D341Med (cell line): ENCODE measurements at regions not wholly inside any gene's neighbourhood (a gene's known extent, or its start where the extent isn't known, plus 50 kb on each side); places are given as distances from the start of the nearest gene placed in this dataset.
"Not testable (repeated sequence)": the region's sequence is repeated elsewhere in the genome, so short reads cannot be mapped to it uniquely, and the experiment has no call there.

Experiments
- DNase-seq: peaks from one replicate; pipeline ENCODE4 v3.0.0; 2012; ENCODE audit warnings: low spot score

DNA sequence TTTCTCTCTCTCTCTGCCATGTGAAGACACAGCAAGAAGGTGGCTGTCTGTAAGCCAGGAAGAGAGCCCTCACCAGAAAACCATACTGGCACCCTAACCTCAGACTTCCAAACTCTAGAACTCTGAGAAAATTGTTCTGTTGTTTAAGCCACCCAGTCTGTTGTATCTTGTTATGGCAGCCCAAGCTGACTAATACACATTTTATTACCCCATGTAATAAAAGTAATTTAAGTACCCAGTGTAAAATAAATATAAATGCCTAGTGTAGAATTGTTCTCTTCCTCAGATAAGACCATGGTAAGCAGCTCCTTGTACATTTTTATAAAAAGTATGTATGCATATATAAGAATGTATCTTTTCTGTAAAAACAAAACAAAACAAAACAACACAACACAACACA, 119.7 kb downstream of the DTL start:
- DNase-seq, result no peak

DNA sequence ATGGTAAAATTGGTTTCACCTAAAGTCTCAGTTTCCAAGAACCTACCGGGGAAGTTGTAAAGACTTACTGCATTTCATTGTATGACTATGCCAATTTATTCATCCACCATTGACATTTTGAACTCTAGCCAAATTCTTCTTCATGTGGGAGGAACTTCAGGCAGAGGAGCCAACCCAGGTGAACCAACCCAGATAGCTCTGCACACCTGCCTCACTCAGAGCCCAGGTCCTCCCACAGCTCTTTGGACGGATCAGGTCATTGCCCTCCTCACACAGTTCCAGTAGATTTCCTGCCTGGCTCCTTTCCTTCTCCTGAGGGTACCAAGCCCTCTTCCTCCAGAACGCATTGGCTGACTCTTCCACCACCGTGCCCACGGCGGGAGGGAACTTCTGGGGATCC, 121.7 kb downstream of the DTL start:
- DNase-seq, result no peak

DNA sequence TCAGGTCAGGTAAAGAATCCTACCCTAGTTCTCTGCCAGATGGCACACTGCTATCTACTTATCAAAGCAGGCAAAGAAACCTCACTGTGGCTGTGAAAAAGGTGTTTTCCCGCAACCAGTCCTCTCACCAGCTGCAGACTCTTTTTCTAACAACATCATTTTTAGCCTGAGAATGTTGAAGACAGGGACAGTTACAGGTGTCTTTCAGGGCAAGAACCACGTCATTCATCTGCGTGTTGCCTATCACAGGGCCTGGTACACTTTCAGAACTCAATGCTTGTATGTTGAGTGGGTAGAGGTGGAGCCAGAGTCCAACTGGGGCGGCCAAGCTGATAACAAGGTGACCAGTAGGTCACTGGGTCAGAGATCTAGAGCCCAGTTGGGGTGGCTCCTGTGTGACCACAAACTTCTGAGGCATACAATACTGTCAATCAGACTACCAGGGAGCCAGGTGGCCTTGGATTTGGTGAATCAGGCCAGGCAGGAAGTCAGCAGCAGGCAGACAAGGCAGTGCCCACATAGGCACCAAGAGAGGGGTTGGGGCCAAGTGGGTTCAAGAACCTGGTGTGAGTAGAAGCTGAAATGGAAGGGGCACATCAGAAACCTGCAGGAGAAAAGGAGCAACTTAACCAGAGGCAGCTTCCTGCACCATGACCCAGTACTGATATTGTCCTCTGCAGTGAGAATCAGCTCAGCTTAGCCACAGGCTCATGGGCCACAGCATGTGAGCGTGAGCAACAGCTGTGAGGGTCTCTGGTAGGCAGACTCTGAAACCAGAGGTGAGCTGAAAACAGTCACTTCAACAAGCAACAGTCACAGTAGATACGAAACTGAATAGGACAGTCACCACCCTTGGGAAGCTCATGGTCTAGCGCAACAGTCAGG, 123.6 kb downstream of the DTL start:
- DNase-seq, result no peak

DNA sequence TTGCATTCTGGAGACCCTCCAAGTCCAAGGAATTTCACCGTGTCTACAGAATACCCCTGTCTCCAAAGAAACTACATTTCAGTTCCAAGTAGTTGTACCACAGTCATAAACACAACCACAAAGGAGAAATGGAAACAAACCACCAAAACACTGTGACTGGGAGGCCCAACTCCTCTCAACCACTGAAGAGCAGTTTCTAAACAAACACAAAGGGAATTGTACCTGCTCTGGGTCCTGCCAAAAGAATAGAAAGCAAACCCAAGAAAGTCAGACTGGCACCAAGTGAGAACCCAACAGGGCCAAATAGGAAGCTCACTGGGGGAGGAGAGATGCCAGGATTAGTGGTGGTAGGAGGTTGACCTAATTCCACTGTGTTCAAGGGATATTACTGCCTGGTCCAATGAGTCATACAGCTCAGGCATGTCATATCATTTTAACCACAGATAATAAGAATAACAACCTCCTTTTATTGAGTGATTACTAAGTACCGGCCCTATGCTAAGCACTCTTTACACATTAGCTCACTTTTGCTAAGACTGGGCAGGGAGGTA, 123.9 kb upstream of the PPP2R5A start:
- DNase-seq, result no peak

DNA sequence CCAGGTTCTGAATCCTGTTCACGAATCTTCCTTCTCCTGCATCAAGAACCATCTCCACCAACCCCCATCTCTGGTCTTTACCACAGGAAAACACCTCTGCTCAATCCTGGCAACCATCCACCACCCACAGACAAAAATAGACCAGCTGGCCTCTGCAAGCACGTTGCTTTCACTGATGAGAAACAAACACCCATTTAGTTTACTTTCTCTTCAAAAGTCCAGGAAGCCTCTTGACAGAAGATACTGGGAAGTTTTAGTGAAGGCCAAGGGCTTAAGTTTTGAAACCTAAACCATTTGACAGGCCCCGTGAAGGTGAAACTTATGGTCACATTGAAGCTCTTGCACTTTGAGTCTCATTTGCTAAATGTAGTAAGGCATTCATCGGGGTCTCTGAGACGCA, 122.6 kb upstream of the PPP2R5A start:
- no peak for DNase-seq

DNA sequence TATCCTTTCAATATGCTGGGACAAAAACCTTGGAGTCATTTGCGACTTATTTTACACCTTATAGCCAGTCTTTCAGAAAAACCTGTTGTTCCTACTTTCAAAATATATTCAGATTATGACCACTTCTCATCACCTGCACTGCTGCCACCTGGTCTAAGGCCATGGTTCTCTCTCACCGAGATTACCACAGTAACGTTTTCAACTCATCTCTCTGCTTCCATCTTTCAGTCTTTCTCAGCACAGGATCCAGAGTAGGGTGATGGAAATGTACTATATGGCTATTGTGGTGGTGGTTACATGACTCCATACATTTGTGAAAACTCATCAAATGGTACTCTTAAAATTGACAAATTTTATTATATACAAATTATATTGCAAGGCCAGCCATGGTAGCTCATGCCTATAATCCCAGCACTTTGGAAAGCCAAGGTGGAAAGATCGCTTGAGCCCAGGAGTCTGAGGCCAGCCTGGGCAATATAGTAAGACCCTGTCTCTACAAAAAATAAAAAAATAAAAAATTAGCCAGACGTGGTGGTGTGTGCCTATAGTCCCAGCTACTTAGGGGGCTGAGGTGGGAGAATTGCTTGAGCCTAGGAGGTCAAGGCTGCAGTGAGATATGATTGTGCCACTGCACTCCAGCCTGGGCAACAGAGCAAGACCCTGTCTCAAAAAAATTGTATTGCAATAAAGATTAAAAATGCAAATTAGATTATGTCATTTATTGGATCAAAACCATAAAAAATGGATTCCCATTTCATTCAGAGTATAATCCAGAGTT, 120.9 kb upstream of the PPP2R5A start:
- no peak for DNase-seq

DNA sequence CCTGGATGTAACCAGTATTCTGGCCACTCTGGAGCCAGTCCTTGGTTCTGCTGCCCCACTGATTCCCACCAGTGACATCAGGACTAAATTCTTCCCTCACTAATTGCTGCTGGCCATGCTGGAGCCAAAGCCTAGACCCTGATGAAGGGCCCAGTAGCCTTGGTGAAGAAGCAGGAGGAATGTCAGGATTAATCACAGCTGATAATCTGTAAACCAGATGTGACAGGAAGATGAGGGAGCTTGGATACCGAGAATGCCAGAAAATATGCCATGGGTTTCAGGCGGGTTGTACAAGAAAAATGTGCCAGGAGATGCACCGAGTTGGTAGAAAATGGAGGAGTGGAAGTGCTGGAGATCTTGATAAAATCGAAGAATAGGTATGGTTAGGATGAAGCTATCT, 119.0 kb upstream of the PPP2R5A start:
- DNase-seq, result no peak

DNA sequence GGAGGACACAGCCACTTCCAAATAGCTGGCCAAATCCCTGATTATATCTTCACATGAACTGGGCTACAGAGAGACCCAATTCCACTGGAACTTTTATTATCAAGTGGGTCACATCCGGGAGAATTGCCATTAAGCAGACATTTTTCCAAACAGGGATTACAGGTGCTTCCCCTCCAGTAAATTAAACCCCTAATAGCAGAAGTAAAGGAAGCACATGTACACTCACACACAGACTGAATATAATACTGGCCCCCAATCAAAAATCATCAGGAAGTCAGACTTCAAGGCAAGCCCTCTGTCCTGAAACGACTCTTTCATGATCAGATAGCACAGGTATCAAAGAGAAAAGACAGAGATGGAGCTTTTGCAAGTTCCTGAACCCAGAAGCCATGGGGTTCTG, 118.6 kb upstream of the PPP2R5A start:
- no peak for DNase-seq

DNA sequence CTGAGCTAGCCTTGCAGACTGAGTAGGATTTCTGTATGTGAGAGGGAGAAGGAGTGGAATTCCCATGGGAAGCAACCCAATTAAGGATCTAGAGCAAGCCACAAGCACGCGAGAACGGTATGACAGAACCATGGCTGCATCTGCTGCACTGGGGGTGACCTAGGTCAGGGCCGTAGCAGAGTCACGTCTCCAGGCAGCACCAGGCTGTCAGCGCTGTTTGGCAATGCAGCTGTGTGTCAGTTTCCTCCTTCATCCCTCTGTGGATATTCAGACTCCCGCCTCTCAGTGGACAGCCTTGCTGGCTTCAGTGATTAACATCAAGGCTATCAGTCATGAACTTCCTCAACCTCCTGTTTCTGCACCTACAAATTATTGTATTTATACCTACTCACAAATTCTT, 118.1 kb upstream of the PPP2R5A start:
- no peak for DNase-seq

DNA sequence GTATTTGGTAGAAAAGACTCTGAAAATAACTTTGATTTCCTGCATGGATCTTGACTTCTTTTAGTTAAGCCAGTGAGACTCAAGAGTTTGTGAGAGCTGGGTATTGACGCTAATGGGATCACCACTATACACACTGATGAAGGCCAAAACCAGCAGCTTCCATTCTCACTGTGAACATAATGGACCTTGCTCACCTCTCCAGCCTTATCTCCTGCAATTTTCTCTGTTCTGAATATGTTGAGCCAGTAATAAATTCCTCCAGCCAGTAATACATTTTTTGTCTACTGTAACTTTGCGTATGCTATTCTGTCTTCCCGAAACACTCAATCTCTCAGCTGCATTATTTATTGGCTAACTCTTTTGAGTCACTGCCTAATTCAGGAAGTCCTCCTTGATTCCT, 111.6 kb upstream of the PPP2R5A start:
- DNase-seq, result no peak

DNA sequence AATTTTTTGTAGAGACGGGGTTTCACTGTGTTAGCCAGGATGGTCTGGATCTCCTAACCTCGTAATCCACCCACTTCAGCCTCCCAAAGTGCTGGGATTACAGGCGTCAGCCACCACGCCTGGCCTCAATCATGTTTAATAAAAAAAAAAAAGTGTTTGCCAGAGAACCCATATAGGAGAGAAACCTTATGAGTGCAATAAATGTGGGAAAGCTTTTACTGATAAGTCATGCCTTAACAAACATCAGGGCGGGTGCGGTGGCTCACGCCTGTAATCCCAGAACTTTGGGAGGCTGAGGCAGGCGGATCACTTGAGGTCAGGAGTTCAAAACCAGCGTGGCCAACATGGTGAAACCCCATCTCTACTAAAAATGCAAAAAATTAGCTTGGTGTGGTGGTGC, 110.9 kb upstream of the PPP2R5A start:
- DNase-seq, result not testable (repeated sequence)

DNA sequence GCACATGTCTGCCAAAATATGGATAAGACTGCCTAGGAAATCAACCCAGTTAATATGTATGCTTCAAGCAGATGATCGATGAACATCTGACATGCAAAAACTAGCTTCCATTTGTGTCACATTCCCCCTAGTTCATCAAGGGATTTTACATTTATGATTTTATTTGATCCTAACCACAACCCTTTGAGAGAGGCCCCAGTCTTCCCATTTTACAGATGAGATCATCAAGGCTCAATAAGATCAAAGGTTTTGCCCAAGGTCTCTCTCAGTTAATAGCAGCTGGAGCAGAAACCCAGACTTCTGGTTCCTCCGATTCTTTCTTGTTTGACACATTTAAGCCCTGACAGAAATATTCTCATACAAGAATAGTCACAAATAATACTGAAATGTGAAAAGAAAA, 107.7 kb upstream of the PPP2R5A start:
- no peak for DNase-seq

DNA sequence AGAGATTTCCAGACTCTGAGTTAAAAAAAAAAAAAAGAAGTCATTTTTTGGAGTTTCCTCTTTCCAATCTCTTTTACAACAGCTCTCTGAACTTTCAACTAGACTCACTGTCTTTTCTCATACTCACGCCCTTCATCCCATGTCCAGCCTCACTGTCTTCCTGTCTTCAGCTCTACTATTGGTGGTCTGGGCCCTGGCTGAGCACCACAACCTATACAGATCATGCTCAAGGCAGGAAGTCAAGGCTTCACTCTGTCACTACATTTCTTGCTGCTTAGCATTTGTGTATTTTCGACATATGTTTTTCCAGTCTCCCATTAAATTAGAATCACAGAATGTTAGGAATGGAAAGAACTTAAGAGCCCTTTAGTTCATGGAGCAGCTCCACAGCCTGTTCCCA, 106.4 kb upstream of the PPP2R5A start:
- no peak for DNase-seq

DNA sequence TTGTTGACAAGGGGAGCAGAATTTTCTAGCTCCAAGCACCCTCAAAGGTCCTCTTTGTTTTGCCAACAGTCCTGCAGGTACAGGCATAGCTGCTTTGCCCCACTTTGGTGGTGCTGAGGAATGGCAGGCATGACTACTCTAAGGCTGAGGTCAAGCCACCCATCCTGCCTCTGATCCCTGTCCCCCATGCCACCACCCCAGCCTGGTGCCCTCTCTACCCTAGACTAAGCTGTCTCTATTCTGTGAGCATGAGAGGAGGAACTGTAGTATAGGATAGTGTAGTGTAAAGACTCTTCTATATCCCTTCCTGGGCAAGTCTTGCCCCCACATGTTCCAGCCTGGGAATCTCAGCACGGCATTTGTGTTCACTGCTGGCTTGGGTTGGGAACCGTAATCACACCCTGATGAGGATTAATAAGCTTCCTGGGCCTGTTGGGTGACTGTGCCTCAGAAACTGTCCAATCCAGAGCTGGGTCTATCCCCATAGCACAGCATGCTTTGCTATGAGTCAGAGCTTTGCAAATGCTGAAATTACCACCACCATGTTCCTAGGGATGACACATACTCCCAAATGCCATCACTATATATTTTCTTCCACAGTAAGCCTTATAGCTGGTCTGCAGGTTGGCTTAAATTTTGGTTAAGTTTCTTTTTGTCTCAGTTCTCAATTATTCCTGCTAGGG, 105.7 kb upstream of the PPP2R5A start:
- DNase-seq, result no peak

DNA sequence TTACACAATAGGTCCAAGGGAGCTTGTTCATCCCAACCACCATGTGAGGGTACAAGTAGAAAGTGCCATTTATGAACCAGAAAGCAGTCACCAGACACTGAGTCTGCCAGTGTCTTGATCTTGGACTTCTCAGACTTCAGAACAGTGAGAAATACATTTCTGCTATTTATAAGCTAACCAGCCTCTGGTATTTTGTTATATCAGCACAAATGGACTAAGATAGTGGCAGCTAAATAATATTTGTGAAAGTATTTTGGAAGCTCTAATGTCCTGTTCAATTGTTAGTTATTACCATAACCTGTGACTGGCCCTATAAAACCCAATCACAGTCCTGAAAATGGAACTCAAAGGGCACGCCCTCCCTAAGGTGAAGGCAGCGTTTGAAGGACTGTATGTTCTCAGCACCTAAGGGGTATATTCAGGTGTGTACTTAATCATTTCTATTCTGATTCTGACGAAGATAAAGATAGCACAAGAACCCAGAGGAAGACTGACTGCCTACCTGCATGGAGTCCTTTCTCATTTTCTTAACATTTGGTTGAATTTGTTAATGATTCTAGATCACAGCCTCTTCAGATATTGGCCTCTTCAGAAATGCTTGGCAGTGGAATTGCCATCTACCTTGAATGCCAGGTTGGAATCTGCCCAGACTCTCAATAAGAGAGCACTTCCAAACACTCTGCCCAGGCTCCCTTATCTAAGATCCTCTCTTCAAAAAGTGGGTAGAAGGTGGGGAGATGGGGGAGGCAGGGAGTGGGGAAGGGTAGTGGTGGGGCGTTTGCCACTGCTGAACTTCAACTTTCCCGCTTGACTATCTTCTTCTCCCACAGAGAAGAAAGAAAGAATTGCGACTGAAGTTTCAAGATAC, 104.0 kb upstream of the PPP2R5A start:
- DNase-seq, result no peak

DNA sequence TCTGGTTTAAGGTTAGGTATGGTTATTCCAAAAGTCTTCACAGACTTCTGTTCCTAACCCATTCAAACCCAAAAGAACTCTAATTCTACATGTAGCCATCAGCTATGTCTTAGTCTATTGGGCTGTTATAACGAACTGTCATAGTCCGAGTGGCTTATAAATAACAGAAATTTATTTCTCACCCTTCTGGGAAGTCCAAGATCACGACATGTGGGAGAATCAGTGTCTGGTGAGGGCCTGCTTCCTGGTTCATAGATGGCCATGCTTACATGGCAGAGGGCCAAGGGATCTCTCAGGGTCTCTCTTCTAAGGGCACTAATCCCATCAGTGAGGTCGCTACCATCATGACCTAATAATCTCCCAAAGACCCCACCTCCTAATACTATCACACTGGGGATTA, 103.0 kb upstream of the PPP2R5A start:
- no peak for DNase-seq

DNA sequence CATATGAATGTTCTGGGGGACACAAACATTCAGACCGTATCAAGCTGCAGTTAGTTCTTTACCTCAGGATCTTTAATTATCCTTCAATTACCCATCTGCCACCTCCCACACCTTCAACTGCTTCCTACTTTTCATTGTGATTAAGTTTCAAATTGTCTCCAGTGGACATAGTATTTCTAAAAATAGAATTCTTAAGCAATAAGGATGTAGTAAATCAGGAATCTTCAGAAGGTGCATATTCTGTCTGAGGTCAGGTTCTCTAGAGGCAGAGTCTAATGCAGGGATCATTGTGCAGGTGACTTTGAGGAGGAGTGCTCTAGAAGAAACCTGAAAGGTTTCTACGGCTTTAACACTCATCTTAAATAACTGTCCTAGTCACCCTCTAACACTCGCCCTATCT, 102.6 kb upstream of the PPP2R5A start:
- no peak for DNase-seq

DNA sequence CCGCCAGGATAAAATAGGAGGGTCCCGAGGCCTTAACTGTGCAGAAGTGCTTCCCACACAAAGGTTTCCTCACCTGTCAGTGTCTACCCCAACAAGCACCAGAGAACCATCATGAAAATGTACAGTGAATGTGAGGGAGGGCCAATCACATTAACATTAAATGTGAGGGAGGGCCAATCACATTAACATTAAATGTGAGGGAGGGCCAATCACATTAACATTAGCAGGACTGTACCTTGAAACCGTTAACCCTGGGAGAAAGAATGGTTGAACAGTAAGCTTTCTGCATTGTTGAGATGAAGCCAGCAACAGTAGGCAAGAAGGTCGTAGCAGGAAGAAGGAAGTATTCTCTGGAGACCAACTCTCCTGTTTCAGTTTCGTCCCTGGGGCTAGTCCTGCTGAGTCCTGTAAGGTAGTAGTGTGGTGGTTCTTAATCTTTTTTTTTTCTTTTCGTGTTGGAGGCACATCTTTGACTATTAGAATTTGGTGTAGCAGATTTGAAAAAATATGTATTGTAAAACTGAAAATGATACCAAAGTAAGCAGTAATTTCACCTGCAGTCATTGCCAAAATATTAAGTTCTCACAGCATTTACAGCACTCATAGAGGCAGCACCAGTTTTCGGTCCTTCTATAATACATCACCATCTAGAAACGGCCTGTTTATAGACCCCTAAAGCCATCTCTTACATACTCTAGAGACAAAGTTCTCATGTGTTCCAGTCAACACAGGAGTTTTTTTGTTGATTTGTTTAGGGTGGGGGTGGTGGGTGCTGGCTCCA, 98.6 kb upstream of the PPP2R5A start:
- DNase-seq, result no peak

DNA sequence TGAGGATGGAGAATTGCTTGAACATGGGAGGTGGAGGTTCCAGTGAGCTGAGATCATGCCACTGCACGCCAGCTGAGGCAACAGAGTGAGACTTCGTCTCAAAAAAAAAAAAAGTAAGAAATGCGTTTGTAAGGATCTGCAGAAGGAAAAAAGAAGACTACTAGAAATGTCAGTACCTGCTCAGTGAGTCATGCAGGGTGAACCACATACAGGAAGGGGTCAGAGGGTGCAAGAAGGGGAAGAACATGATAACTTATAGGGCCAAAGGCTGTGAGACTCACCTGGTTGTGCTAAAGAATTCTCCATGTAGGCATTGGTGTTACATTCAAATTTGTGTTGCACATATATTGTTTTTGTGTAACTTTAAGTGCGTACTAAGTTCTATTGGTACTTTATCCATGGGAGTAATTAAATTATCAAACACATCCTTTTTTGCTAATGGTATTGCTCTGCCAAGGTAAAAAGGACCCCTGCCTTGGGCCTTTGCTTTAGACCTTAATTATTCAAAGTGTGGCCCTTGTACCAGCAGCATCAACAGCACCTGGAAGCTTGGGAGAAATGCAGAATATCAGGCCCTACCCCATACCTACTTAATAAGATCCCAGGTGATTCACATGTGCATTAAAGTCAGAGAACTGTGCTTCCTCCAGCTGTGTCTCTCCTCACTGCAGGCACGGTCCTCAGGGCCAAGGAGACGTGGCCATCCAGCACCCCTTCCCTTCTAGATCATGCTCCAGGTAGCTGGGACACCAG, 96.4 kb upstream of the PPP2R5A start:
- DNase-seq, result no peak

DNA sequence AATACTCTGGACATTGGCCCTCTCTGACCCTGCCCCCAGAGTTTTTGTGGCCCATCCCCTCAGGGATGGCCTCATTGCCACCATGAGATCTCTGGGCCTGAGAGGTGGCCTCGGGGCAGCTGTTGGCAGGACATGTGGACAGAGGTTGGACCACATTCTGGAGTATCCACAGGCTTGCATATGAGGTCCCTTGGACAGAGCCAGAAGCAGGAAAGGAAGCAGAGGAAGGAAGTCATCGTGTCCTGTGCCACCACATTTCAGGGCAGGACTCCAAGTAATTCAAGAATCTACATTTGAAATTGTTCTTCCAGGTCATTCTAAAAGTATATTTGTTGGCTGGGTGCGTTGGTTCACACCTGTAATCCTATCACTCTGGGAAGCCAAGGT, 95.9 kb upstream of the PPP2R5A start:
- DNase-seq, result no peak
